ENCODE measurements at regions not wholly inside any gene's neighbourhood (a gene's known extent, or its start where the extent isn't known, plus 50 kb on each side); places are given as distances from the start of the nearest gene placed in this dataset.
A peak's percentile ranks its signal among the peaks of the same experiment; 100 is the strongest.
"Not testable (repeated sequence)": the region's sequence is repeated elsewhere in the genome, so short reads cannot be mapped to it uniquely, and the experiment has no call there.

DNA sequence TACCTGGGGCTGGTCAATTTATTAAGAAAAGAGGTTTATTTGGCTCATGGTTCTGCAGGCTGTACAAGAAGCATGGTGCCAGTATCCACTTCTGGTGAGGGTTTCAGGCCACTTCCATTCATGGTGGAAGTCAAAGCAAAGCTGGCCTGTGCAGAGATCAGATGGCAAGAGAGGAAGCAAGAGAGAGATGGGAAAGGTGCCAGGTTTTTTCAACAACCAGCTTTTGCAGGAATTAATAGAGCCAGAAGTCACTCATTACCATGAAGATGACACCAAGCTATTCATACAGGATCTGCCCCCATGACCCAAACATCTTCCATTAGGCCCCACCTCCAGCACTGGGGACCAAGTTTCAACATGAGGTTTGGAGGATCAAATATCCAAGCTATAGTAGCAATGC is 56.8 kb upstream of the ST3GAL5 start:
- H3K36me3 ChIP-seq (ENCODE audit: control insufficient read depth, insufficient read depth, low read length), result no peaks in the 10 kb centered on the region
- no peak overlapping the region for H3K4me3 ChIP-seq (ENCODE audit: low read length)
- DNase-seq, result no peak
- no peaks in the 10 kb centered on the region for H3K4me1 Mint-ChIP-seq
- H3K9me3 Mint-ChIP-seq, result peaks cover 69% of the 10 kb centered on the region
- peaks cover 64% of the 10 kb centered on the region for H3K9me3 ChIP-seq (ENCODE audit: control insufficient read depth, low read length)
- H3K36me3 Mint-ChIP-seq (ENCODE audit: low read depth), result peaks cover 7% of the 10 kb centered on the region
- no peak overlapping the region for H3K27ac ChIP-seq (ENCODE audit: low read depth, low read length)
- no peaks in the 10 kb centered on the region for H3K4me1 ChIP-seq (ENCODE audit: control insufficient read depth, insufficient read depth, low read length)
- H3K27me3 Mint-ChIP-seq (ENCODE audit: insufficient read depth), result peaks cover 5% of the 10 kb centered on the region
- no peaks in the 10 kb centered on the region for H3K27me3 ChIP-seq (ENCODE audit: control insufficient read depth, insufficient read depth, low read length, poor library complexity, severe bottlenecking)
- no peak overlapping the region for H3K27ac Mint-ChIP-seq
- TF ChIP-seq, protein P1, sequence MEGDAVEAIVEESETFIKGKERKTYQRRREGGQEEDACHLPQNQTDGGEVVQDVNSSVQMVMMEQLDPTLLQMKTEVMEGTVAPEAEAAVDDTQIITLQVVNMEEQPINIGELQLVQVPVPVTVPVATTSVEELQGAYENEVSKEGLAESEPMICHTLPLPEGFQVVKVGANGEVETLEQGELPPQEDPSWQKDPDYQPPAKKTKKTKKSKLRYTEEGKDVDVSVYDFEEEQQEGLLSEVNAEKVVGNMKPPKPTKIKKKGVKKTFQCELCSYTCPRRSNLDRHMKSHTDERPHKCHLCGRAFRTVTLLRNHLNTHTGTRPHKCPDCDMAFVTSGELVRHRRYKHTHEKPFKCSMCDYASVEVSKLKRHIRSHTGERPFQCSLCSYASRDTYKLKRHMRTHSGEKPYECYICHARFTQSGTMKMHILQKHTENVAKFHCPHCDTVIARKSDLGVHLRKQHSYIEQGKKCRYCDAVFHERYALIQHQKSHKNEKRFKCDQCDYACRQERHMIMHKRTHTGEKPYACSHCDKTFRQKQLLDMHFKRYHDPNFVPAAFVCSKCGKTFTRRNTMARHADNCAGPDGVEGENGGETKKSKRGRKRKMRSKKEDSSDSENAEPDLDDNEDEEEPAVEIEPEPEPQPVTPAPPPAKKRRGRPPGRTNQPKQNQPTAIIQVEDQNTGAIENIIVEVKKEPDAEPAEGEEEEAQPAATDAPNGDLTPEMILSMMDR (conservative IDR thresholded peaks at IDR 0.05), result no peak
- no peak overlapping the region for H3K4me3 Mint-ChIP-seq
- H3K9ac ChIP-seq (ENCODE audit: extremely low read depth, low read length, poor library complexity, severe bottlenecking), result no peak overlapping the region

DNA sequence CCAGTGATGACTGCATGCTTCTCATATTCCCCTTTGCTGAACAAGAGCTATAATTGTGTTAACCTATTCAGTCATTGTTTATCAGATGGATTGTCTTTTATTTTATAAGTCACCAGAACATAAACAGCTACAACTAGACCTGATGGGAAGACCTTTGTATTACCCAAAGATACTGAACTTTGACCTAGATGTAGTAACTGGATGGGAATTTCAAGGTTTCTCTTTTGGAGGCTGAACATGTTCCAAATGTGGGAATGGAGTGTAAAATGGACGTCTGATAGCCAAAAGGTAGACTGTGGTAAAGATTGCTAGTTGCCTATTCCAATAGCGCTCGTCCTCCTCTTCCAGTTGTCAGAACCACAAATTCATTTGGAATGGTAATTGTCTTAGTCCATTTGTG is 56.4 kb upstream of the ST3GAL5 start:
- Mint-ChIP-seq H3K4me3 (no peak overlapping the region), H3K4me1 (no peaks in the 10 kb centered on the region), H3K27me3 (ENCODE audit: insufficient read depth) (peaks cover 5% of the 10 kb centered on the region), H3K27ac (no peak overlapping the region), H3K9me3 (peaks cover 73% of the 10 kb centered on the region), H3K36me3 (ENCODE audit: low read depth) (peaks cover 7% of the 10 kb centered on the region)
- Histone ChIP-seq H3K4me1 (ENCODE audit: control insufficient read depth, insufficient read depth, low read length) (no peaks in the 10 kb centered on the region), H3K4me3 (ENCODE audit: low read length) (no peak overlapping the region), H3K27me3 (ENCODE audit: control insufficient read depth, insufficient read depth, low read length, poor library complexity, severe bottlenecking) (no peaks in the 10 kb centered on the region), H3K9ac (ENCODE audit: extremely low read depth, low read length, poor library complexity, severe bottlenecking) (no peak overlapping the region), H3K9me3 (ENCODE audit: control insufficient read depth, low read length) (peaks cover 68% of the 10 kb centered on the region), H3K36me3 (ENCODE audit: control insufficient read depth, insufficient read depth, low read length) (no peaks in the 10 kb centered on the region), H3K27ac (ENCODE audit: low read depth, low read length) (no peak overlapping the region)
- TF ChIP-seq, protein P1 (conservative IDR thresholded peaks at IDR 0.05), result no peak
- WGBS, 2 experiments (ENCODE audit: insufficient coverage in 1 of 2, insufficient read length in 1 of 2), result 83 to 91% methylated on average over 3 of the region's 3 CpGs
- no peak for DNase-seq

DNA sequence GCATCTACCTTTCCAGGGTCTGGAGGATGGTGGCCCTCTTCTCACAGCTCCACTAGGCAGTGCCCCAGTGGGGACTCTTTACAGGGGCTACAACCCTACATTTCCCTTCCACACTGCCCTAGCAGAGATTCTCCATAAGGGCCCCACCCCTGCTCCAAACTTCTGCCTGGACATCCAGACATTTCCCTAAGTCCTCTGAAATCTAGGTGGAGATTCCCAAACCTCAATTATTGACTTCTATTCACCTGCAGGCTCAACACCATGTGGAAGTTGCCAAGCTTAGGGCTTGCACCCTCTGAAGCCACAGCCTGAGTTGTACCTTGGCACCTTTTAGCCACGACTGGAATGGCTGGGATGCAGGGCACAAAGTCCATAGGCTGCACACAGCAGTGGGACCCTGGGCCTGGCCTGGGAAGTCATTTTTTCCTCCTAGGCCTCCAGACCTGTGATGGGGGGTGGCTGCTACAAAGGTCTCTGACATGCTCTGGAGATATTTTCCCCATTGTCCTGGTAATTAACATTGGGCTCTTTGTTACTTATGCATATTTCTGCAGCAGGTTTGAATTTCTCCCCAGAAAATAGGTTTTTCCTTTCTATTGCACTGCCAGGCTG is 53.7 kb upstream of the ST3GAL5 start:
- Mint-ChIP-seq H3K4me3 (no peak overlapping the region), H3K27ac (no peak overlapping the region), H3K36me3 (ENCODE audit: low read depth) (peaks cover 7% of the 10 kb centered on the region), H3K9me3 (peaks cover 66% of the 10 kb centered on the region), H3K4me1 (no peaks in the 10 kb centered on the region), H3K27me3 (ENCODE audit: insufficient read depth) (peaks cover 3% of the 10 kb centered on the region)
- DNase-seq, result no peak
- 78 to 100% methylated on average over 1 of the region's 1 CpG for whole genome bisulfite sequencing, 2 experiments (ENCODE audit: insufficient coverage in 1 of 2, insufficient read length in 1 of 2)
- Histone ChIP-seq H3K9ac (ENCODE audit: extremely low read depth, low read length, poor library complexity, severe bottlenecking) (no peak overlapping the region), H3K36me3 (ENCODE audit: control insufficient read depth, insufficient read depth, low read length) (no peaks in the 10 kb centered on the region), H3K27ac (ENCODE audit: low read depth, low read length) (no peak overlapping the region), H3K4me1 (ENCODE audit: control insufficient read depth, insufficient read depth, low read length) (no peaks in the 10 kb centered on the region), H3K9me3 (ENCODE audit: control insufficient read depth, low read length) (peaks cover 57% of the 10 kb centered on the region), H3K27me3 (ENCODE audit: control insufficient read depth, insufficient read depth, low read length, poor library complexity, severe bottlenecking) (no peaks in the 10 kb centered on the region), H3K4me3 (ENCODE audit: low read length) (peak overlapping the region; percentile 49)
- TF ChIP-seq, protein P1 (conservative IDR thresholded peaks at IDR 0.05), result no peak

DNA sequence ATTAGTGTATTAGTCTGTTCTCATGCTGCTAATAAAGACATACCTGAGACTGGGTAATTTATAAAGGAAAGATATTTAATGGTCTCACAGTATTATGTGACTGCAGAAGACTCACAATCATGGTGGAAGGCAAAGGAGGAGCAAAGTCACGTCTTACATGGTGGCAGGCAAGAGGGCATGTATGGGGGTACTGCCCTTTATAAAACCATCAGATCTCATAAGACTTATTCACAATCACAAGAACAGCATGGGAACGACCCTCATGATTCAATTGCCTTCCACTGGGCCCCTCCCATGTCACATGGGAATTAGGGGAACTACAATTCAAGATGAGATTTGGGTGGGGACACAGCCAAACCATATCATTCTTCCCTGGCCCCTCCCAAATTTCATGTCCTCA is 52.7 kb upstream of the ST3GAL5 start:
- not testable (repeated sequence) for H3K4me3 Mint-ChIP-seq; H3K27ac ChIP-seq (ENCODE audit: low read depth, low read length); H3K4me1 Mint-ChIP-seq; H3K36me3 Mint-ChIP-seq (ENCODE audit: low read depth); H3K4me3 ChIP-seq (ENCODE audit: low read length); H3K9ac ChIP-seq (ENCODE audit: extremely low read depth, low read length, poor library complexity, severe bottlenecking); DNase-seq; H3K27me3 ChIP-seq (ENCODE audit: control insufficient read depth, insufficient read depth, low read length, poor library complexity, severe bottlenecking); H3K27ac Mint-ChIP-seq; H3K27me3 Mint-ChIP-seq (ENCODE audit: insufficient read depth); H3K36me3 ChIP-seq (ENCODE audit: control insufficient read depth, insufficient read depth, low read length); H3K4me1 ChIP-seq (ENCODE audit: control insufficient read depth, insufficient read depth, low read length)
- H3K9me3 ChIP-seq (ENCODE audit: control insufficient read depth, low read length), result peaks cover 50% of the 10 kb centered on the region
- peaks cover 58% of the 10 kb centered on the region for H3K9me3 Mint-ChIP-seq
- WGBS, 2 experiments (ENCODE audit: insufficient coverage in 1 of 2, insufficient read length in 1 of 2), result 40 to 82% methylated on average over 1 to 2 of the region's 2 CpGs
